SW 1271 (cell line): ENCODE measurements at regions not wholly inside any gene's neighbourhood (a gene's known extent, or its start where the extent isn't known, plus 50 kb on each side); places are given as distances from the start of the nearest gene placed in this dataset.

Experiments used
- DNase-seq, 2 experiments: peaks; one replicate each; lab custom pipeline; 2025; lab: John Stamatoyannopoulos, UW

DNA sequence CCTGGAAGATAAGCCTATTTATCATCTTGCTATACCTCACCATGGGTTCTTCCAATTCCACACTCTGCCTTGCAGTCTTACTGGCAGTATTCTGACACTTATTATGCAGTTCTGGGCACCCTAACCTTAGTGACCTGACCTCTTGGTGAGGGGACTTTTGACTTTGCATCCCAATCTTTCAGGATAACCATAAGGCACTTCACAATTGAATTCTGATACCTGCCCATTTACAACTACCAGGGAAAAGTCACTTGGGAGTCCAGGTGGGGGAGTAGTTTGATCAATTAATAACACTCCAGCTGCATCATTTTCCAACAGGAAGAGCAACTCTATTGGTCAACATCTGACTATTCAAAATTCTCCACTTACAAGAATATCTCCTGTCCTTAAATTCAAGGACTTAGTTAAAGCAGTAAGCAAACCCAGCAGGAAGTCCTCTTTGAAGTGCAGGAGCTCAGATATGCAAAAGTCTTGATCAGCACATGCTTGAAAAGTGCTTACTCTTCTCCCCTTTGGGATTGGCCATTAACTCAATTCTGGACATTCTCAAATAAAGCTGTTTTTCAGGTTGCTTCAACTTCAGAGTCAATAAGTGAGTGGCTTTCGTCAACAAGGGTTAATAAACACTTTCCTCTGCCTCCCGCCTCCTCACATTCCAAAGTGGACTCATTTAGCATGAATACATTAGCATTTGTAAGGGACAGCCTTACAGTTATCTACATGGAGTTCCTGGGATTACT lies 177.4 kb upstream of the NRIP1 start:
- no peak for DNase-seq

DNA sequence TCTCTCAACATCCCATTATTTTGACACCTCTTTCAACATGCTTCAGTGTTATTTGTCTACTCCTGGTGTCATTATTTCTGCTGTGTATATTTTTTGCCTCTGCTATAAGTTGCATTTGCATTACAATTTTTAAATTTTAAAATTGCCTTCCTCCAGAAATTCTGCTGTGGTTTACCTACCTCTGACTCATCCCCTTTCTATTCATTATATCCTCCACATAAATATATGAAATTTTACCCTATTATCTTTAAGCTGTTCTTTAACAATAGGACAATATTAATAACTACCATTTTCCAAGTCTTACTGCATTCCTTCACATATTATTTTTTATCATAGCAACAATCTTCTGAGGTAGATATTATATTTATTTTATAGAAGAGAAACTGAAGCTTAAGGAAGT lies 178.1 kb upstream of the NRIP1 start:
- DNase-seq, result no peak

DNA sequence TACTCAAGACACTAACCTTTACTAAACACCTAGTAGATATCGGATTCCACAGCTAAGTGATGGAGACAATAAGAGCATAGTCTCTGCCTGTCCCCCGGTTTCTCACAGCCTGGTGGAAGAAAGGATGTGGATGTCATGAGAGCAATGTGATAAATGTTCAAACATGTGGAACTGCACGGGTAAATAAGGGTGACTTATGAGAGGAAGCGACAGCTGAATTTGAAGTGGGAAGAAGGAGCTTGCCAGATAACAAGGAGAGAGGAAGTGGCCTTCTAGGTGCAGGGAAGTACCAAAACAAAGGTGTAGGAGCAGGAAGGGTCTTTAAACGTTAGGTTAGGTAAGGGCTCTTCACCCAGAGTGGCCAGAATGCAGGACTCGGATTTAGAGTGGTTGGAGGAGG lies 178.6 kb upstream of the NRIP1 start:
- no peak for DNase-seq

DNA sequence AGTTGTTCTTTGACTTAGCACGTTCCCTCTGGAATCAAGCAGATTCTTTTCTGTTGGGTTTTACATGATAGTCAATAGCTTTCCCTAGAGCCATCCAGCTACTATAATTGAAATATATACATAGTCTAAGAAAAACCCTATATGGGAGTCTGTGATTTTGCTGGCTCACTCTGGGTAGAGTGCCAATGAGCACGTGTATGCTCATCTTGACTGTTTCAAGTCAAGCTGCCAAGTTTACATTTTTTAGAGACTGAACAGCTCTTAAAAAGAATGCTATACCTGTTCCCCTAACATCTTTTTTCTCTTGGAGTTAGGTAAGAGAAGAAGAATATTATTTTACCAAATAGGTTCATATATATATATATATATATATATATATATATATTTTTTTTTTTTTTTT lies 182.8 kb upstream of the NRIP1 start:
- DNase-seq, result no peak

DNA sequence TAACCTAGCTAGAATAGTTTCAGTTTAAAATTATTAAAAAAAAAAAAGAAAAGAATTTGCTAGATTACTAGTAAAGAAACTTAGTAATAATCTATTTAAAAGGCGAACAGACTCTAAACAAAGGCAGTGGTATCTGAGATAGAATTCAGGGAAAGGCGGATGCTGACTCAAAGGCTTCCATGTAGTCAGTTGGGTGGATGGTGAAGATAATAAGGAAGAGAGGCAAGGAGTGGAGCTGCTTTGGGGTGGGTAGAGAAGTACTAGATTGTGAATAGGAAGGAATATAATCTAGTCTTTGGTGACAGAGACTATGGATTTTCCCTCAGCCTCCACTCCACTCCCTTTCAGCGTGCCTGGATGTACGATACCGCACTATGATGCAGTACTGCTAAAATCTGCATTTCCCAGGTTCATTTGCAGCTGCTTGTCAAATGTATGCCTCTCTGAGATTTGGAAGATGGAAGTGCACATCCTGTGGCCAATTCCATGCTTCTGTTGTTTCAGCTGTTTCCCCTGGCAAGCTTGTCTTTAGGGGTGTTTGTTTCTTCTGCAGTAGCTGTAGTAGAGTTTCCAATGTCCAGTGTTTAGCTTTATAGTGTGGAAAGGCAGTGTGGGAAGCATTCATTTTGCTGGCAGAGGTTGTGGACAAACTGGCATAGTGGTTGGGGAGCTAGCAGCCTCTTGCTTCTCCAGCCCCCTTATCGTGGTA lies 184.6 kb upstream of the NRIP1 start:
- no peak for DNase-seq

DNA sequence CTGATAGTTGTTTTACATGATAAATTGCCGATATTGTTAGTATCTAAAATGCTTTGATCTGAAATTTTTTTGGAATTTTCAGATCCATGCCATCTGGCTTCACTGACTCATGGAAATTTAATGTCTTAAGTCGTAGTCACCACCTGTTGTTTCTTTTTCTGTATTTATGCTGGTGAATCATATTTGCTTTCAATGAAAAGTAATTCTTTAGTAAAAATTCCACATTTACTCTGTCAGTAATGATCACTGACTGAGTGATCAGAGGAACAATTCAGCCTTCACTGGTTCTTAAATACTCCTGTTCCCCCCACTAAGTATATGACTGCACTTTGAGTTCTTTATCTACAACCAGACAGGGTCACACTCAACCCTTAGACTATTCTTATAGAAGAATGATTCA lies 185.6 kb upstream of the NRIP1 start:
- no peak for DNase-seq

DNA sequence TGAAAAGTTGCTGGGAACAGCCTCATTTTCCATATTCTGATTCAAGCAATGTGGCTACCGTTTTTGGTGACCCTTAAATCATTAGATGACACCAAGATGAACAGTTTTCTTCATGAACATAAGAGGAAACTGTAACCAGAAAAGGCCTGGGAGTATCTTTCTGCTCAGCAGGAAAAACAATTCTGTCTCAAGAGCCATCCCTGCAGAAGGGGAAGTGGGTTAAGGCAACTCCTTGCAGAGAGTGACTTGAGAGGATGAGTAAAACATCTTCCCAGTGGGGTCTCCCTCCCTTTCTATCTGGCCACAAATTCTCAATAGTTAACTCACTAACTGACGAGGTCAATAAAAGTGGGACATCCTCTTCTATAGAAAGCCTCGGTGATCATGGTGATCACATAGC lies 187.6 kb upstream of the NRIP1 start:
- DNase-seq, result no peak

DNA sequence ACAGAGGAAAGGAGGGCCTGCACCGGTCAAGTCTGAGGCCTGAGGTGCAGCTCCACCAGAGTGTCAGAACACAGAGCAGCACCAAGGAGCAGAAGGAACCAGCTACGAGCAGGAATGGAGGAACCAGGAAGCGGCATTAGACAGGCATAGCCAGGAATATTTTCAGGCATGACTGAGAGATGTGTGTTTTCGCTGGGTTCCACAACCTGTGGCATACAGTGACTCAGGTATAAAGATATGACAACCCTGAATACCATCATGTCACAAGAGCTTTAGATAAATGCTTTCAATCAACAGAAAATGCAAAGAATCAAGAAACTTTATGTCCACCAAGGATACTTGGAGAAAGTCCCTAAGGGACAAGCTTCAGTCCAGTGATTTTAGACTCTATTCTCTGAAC lies 189.3 kb upstream of the NRIP1 start:
- no peak for DNase-seq

DNA sequence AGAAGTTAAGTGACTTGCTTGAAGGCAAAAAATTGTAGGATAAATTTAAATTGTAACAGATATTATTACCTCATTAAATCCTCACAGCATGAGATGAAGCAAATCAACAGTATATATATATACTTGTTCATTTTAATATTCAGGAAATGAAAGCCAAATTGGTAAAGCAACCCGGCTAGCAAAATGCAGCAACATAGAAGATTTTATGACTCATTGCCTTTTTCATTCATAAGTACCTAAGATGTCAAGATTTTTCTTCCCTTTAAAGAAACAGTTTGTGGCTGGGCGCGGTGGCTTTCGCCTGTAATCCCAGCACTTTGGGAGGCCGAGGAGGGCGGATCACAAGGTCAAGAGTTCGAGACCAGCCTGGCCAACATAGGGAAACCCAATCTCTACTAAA lies 190.5 kb upstream of the NRIP1 start:
- no peak for DNase-seq

DNA sequence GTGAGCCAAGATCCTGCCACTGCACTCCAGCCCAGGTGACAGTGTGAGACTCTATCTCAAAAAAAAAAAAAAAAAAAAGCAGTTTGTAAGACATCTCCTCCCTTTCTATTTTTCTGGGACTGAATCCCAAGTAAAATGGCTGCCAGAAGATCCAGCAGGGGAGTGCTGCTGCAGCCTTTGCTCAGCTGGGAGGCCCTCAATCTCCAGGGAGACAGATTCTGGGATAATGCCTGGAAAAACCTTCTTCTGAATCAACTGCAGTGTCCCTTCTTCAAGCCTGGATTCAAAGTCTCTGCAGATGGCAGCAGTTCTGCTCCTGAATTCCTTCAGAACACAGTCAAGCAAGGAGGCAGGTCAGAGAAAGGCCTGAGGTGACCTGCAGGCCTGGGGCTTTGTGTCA lies 191.0 kb upstream of the NRIP1 start:
- DNase-seq, result no peak

DNA sequence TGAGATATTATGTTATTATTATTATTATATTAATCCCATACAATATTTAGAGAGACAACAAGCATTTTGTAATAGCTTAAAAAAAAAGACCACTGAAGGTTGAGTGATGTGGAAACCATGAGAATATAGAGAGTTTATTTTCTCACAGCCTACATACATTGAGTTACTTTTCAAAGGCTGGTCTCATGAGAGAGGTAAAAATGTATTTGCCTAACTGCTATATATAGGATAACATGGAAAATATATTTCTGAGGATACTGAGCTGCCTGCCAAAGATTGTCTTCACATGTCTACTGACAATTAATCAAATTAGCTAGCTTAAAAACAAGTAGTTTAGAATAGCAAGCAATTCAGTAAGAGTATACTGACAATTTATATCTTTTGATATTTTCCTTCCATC lies 192.2 kb upstream of the NRIP1 start:
- no peak for DNase-seq

DNA sequence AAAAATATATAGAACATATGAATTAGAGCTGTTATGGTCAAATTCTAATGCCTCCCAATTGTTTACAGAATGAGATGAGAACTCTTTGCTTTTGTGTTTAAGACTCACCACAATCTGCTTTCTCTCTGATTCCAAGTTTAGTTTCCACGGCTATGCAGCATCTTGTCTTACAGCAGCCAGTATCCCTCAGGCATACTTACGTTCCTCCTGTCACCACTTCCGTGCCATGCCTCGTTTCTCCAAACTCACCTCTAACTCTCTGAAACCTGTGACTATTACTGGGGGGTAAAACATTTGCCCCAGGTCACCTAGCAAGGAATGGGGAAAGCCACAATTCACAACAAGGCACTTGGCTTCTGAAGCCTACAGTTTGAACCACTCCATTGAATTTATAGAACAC lies 192.8 kb upstream of the NRIP1 start:
- DNase-seq, result no peak

DNA sequence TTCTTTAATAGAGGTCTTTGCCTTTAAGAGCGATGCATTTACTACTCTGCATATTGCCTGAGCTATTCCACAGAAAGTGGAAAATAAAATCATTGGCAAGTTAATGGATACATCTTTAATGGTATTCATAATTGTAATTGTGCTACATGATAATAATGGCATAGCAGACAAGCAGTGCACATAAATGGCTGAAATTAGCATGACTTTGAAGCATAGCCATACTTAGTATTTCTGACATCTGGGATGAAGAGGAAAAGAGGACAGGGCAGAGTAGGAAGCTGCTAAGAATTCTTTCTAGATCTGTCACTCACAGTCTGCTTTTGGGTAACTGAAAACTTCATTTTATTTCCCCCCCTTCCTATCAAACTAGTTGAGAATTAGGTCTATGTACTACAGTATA lies 195.0 kb upstream of the NRIP1 start:
- DNase-seq, result no peak

DNA sequence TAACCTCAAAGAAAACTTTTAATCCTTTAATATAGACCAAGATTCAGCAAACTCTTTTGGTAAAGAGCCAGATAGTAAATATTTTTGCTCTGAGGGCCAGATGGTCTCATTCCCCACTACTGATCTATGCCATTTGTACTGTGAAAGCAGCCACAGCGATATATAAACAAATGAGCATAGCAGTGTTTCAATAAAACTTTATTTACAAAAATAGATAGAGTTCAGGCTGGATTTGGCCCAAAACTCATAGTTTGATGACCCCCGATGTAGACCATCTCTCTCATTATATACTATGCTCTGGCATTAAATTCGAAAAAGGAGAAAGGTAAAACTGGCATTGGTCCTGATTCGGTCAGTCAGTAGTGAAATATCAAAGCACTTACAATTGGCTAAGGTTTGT lies 195.8 kb upstream of the NRIP1 start:
- no peak for DNase-seq

DNA sequence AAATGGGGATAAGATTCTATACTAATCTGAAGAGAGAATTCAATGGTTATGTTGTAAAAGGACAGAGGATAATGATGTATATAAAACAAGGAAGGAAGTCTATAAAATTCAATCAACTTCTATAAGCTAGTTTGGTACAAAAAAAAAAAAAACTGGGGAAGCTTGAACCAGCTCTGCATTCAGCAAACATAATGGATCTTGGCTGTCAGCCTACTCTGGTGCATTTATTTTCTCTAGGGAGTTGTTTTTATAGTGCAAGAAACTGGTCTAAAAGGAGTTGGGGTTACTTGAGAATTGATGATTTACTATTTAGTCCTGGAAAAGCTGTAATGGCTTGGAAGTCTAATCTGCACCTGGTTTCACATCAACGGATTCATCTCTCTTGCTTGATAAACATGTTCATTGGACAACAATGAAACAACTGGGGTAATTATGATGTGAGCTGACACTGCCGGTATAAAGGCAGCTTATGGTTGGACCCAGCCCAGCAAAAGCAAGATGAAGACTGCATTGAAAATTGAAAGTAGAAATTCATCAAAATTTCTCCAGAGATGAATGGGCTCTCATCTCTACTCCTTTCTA lies 199.4 kb upstream of the NRIP1 start:
- DNase-seq, result no peak

DNA sequence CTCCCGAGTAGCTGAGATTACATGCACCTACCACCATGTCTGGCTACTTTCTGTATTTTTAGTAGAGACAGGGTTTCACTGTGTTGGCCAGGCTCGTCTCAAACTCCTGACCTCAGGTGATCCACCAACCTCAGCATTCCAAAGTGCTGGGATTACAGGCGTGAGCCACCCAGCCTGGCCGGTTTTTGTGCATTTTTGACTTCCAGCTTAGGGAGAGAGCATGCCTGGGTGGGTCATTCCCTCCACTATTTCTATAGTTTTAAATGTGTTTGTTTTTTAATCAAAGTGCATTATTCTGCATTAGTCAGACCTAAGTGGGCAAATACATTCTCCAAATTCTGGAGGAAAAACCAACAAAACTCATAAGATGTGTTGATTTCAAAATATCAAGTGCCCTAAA lies 207.4 kb upstream of the NRIP1 start:
- no peak for DNase-seq

DNA sequence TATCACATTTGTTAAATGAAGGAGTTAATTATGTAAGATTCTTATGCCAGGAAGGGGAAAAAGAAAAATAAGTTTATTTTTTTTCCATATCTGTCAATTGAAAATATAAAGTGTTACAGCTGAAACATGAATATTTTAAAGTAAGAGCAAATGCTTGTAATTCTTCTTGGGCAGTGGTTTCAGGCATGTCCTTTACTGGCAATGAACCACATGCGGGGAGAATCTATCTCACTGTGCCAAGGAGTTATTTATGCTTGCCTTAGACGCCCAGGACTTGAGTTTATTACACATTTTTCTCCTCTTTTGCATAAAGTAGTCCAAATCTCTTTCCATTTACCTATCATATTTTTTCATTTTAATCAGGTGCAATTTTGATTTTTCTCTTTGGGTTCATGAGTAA lies 207.8 kb upstream of the NRIP1 start:
- no peak for DNase-seq

DNA sequence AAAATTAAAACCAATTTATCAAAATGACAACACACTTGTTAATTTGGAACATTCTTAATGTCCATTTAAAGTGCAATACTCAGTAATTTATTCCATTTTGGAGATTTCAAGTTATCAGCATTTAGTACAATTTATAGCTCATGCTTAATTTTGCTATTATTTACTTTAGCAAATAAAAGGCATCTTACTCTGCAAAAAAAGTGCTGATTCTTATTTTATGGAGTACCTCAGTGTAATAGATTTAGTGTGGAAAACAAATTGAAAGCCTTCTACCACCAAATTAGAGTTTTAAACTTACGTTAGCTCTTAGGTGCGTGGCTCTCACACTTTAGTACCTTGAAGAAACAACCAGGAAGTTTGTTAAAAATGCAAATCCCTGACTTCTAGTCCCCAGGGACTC lies 208.4 kb upstream of the NRIP1 start:
- DNase-seq, result no peak

DNA sequence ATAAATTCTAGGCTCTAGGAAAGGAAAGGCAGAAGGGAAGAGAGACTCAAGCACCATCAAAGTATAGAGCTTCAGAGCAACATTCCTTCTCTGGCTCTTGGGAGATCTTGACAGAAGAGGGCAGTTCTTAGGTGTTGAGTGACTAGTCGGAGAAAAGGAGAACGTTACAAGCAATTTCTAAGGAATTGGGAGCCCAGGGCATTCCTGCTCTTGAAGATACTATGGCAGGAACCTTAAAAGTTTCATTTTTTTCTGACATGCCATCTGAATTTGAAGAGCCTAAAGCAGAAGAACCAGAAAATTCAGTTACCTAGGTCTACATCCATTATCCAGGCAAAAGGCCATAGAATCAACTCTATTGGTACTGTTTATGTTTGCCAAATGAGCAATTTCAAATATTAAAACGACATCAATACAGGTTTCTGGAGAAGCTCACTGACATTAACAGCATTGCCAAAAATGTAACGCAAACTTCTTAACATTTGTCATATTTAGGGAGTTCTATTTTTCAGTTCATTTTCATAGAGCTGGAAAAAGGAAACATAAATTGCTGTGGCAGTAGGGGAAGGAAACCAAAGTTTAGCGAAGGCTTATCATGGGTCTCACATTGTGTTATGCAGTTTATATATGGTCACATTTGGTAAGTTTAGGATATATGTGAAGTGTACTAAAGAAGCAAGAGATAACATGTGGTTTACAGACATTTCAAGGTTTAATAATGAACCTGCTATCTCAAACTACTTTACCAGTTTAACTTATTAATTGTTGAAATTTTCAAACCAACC lies 210.1 kb upstream of the NRIP1 start:
- DNase-seq, result no peak

DNA sequence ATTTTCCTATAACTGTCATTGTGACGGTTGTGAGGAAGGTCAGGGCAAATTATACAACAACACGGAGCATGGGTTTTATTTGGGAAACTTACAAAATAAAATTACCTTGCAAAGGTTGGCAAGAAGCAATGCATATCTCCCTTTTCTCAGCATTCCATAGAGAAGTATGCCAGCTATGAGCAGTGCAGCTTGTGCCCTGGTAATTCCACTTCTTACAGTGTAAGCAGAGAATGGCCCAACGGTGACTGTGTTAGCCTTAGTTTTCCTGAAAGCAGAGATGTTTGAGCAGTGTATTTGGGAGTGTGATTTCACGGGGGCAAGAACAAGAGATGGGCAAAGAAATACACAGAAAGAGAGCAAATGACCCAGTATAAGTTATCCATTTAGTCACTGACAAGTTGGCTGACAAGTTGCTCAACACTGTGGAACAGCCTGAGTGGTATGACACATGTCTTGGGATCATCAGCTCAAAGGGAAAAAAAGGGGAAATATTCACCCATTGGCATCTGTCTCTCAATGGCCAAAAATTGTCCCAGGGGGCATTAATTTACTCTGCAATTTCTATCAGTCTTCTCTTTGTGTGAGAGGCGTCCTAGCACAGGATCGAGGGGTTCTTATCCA lies 210.9 kb upstream of the NRIP1 start:
- DNase-seq, result no peak

DNA sequence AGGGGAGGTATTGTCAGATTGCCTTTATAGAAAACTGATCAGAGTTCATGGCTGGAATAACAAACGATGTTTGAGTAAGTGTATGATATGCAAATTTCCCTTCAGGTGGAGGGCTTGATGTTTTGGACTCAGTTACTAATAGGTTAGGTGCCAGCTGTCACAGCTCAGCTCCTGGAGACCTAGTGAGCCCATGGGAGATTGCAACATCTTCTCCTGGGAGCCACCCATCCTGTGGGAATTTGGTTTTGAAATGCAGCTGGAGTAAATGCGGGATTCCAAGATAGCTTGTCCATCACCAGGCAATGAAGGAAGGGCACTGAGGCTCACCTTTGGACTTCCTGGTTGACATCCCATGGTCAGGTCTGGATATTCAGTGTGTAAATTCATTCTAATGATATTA lies 211.4 kb upstream of the NRIP1 start:
- DNase-seq, result no peak

DNA sequence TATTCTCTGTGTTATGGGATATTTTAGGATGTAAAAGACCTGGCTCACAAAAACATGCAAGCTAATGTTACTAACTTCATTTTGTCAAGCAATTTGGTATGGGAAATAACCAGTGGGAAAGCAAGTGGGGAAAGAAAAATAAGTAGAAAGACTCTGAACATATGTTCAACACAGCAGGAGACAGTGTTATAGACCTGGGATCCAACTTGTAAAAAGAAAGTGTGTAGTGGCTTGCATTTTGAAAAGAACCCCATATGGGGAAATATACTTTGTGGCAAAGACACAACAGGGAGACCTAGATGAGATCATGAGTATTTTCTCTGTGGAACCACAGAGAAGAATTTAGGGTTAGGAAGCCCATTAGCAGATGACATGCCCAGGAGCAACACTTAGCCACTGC lies 212.7 kb upstream of the NRIP1 start:
- DNase-seq, result no peak
